HG03135 (cell line): ENCODE measurements at regions not wholly inside any gene's neighbourhood (a gene's known extent, or its start where the extent isn't known, plus 50 kb on each side); places are given as distances from the start of the nearest gene placed in this dataset.
"Not testable (repeated sequence)": the region's sequence is repeated elsewhere in the genome, so short reads cannot be mapped to it uniquely, and the experiment has no call there.

Source experiments
- ATAC-seq: cut with Tn5 transposase; IDR thresholded peaks from one replicate; pipeline ENCODE4 v1.9.1; 2021; ENCODE audit warnings: mild to moderate bottlenecking, moderate library complexity; ENCODE audit not compliant: unreplicated experiment

DNA sequence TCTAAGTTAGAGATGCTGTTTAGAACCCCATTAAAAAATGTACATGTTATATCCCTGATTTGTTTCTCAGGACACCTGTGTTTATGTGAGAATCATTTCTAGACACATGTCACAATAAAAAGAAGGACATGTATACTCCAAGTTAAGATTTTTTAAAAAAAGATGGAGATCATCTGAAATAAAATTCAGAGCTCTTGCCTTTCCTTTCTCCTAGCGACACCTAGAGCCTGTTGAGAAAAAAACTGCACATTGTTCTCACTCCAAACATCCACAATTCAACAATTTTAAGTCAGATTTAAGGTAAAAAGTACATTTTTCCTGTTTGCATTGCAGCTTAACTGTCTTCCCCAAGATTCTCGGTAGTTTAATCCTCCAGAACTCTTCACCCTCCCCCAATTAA is 171.8 kb downstream of the ATP6V0E2 start:
- ATAC-seq: not testable (repeated sequence)

DNA sequence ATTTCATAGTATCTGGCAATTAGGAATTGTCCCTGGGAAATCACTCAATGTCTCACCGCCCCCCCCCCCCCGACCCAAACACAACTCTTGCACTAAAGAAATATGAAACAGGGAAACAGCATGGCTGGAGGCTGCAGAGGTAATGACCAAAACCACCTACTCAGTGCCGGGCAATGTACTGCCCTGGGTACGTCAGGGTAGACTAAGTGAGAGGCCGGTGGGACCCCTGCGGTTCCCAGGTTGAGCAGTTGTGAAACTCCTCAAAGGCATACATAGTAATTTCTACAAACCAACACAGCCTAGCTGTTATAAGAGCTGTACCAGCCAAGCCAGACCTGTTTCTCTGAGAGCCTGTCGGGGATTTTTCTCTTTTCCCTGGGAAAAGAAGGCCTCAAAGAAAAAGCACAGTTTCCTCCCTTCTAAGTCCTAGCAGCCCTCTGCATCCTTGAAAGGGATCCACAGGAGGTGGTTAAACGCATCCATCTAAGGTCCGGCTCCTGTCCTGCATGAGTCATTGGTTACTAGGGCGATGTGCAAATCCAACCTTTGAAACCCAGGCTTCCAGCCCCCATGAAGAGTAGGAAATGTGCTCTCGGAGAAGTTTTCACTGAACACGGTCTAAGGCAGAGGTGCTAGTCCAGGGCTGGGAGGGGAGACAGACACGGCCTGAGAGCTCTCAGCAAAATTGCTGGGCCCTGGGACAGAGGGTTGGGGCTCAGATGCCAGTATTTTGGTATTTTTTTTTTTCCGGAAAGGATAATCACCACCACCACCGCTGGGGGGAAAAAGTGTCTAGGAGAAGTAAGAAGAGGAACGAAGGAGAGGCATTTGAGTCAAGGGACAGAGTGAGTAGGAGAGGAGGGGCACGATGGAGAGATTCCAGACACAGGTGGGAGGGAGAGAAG is 172.8 kb downstream of the ATP6V0E2 start:
- not testable (repeated sequence) for ATAC-seq

GRCh38 chr7:150047329-150047728 is 173.6 kb downstream of the ATP6V0E2 start:
- not testable (repeated sequence) for ATAC-seq

DNA sequence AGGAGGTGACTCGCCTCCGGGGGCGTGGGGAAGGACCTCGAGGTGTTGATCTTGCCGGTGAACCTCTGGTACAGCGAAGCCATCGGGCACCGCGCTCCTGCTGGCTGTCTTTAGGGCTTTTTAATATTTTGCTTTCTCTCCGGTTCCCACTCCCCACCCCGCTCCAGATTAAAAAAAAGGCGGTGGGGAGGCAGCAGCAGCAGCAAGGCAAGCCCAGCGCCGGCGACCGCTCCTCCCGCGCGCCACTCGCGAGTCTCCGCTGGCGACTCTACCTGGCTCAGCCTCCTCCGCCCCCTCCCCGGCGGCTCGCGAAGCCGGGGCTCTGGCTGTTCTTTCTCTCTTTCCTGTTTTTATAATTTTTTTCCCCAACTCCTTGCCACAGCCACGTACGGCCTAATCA is 174.0 kb downstream of the ATP6V0E2 start:
- not testable (repeated sequence) for ATAC-seq

GRCh38 chr7:150048244-150049011 is 174.7 kb downstream of the ATP6V0E2 start:
- ATAC-seq: not testable (repeated sequence)

- not testable (repeated sequence) for ATAC-seq
These were observed 175.4 kb downstream of the ATP6V0E2 start for GRCh38 chr7:150049012-150049655.

- ATAC-seq: not testable (repeated sequence)
These were observed 179.6 kb downstream of the ATP6V0E2 start for GRCh38 chr7:150053396-150053795.

- ATAC-seq: not testable (repeated sequence)
These were observed 180.5 kb downstream of the ATP6V0E2 start for GRCh38 chr7:150054242-150054641.

DNA sequence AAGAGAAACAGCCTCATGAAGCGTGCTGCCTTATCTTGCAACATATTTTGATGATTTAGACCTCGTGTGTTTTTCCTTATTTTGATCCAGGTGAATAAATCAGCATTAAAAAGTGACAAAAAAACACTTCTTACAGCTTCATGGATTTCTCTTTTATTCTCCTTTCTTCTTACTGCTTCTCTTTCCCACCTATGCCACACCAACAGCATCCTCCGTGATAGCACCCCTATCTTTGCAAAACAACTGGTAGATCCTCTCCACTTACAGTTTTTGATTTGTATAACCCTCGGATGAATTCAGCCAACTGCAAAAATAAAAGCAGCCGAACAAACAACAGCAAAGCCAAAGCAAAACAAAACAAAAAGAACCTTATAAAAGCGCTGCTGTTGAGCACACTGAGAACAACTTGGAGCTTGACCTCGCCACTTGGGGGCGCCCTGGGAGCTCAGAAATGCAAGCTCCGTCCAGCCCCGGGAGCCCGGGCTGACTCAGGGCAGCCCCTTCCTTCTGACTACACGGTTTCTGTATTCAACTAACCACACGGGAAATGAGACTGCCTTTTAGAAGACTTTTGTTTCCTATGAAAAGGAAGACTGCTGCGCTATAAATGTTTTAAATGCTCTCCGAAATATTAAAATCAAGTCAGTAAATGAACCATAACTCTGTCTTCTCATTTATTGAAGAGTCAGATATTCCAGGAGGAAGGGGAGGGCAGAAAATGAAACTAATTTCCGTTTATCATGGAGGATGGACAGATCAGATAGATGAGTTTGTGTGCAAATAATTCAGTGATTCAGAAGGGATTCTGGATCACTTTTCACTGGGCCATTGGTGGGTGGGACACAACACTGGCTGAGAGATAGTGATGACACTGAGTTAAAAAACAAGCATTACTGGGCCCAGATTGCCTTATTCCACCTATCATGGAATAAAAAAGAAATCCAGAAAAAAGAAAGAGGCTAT is 186.8 kb downstream of the ATP6V0E2 start:
- peak; percentile 95 for ATAC-seq

- ATAC-seq: not testable (repeated sequence)
These were observed 189.4 kb downstream of the ATP6V0E2 start for GRCh38 chr7:150063195-150063594.

- not testable (repeated sequence) for ATAC-seq
These were observed 196.0 kb downstream of the ATP6V0E2 start for GRCh38 chr7:150069555-150070313.

- not testable (repeated sequence) for ATAC-seq
These were observed 203.8 kb downstream of the ATP6V0E2 start for GRCh38 chr7:150077543-150077942.

DNA sequence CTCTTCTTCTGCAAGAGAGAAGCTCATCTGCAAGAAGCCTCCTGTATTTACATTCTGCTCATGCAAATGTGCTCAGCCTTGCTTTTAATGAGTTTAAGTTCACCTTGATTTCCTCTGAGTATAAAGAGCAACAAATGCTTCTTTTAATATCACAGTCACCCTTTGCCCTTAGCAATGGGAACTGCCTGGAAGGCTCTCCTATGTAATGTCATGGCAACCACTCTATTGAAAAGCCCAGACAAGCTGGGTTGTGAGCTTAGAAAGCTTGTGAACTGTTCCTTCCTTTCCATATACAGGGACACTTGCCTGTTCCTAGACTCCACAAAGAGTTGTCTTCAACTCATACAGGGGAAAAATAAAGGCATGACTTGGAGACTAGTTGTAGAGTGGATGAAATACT is 208.1 kb downstream of the ATP6V0E2 start:
- not testable (repeated sequence) for ATAC-seq

- ATAC-seq: not testable (repeated sequence)
These were observed 211.0 kb downstream of the ATP6V0E2 start for GRCh38 chr7:150084724-150085123.

- ATAC-seq: not testable (repeated sequence)
These were observed 213.7 kb downstream of the ATP6V0E2 start for GRCh38 chr7:150087478-150087877.

DNA sequence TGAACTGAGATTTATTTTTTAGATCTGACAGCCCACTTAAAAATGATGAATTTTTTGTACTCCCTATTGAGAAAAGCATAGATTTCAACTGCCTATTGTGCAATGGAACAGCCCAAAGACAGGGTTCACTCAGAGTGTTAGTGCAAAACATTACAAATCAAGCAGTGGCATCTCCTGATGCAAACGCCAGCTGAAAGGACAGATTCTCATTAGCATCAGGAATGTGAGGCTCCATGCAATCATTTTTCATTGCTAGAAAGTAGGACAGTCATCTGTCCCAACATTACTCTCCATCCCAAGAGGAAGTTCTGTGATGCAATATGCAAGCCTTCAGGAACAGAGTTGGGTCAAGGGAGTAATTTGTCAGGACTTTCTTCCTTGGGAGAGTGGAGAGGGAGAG is 215.4 kb downstream of the ATP6V0E2 start:
- not testable (repeated sequence) for ATAC-seq

- ATAC-seq: not testable (repeated sequence)
These were observed 217.0 kb downstream of the ATP6V0E2 start for GRCh38 chr7:150090776-150091175.

- not testable (repeated sequence) for ATAC-seq
These were observed 220.1 kb downstream of the ATP6V0E2 start for GRCh38 chr7:150093897-150094296.
